A549 (cell line): ENCODE measurements at regions not wholly inside any gene's neighbourhood (a gene's known extent, or its start where the extent isn't known, plus 50 kb on each side); places are given as distances from the start of the nearest gene placed in this dataset.

Source experiments
- CBX2 ChIP-seq: fragments of 200-600 bp; sonication (generic); IDR thresholded peaks from 2 replicates; pipeline ENCODE4 v1.6.1; 2016; ENCODE audit warnings: low read depth, mild to moderate bottlenecking, borderline replicate concordance
- CBX8 ChIP-seq: fragments of 200-600 bp; sonication (generic); IDR thresholded peaks from 2 replicates; pipeline ENCODE4 v1.6.1; 2016
- EP300 ChIP-seq, 2 experiments: fragments of >200 bp; sonication (Bioruptor Twin); formaldehyde crosslinking; IDR thresholded peaks; 2 replicates in 1 of 2; 3 replicates in 1 of 2; pipeline ENCODE4 v1.6.1; 2016 to 2017
- ESRRA ChIP-seq: fragments of 150-350 bp; IDR thresholded peaks from 2 replicates; pipeline ENCODE4 v1.6.1; 2014; ENCODE audit warnings: mild to moderate bottlenecking, low read length, borderline replicate concordance
- HOXA7 ChIP-seq: fragments of 250-450 bp; sonication (Bioruptor Pico); IDR thresholded peaks from 2 replicates; pipeline ENCODE4 v1.5.0; 2020; ENCODE audit warnings: mild to moderate bottlenecking, moderate library complexity
- NPAS2 ChIP-seq: fragments of 250-450 bp; sonication (Bioruptor Pico); IDR thresholded peaks from 2 replicates; pipeline ENCODE4 v1.8.0; 2022; ENCODE audit warnings: mild to moderate bottlenecking, moderate library complexity, borderline replicate concordance
- PHF8 ChIP-seq: fragments of 200-600 bp; sonication (generic); IDR thresholded peaks from 2 replicates; pipeline ENCODE4 v1.6.1; 2016; ENCODE audit warnings: low read depth, mild to moderate bottlenecking, antibody characterized with exemption, moderate library complexity, borderline replicate concordance
- POLR2A ChIP-seq: IDR thresholded peaks from 2 replicates; pipeline ENCODE4 v1.6.1; 2012; ENCODE audit warnings: mild to moderate bottlenecking, low read length
- RCOR1 ChIP-seq: fragments of 150-350 bp; IDR thresholded peaks from 2 replicates; pipeline ENCODE4 v1.6.1; 2014; ENCODE audit warnings: antibody characterized with exemption, low read length, low read depth
- RFX5 ChIP-seq: fragments of 450-650 bp; IDR thresholded peaks from 2 replicates; pipeline ENCODE4 v1.7.1; 2014; ENCODE audit warnings: antibody characterized with exemption, mild to moderate bottlenecking, moderate library complexity
- ZFP36 ChIP-seq: fragments of 450-650 bp; IDR thresholded peaks from 2 replicates; pipeline ENCODE4 v1.6.1; 2014; ENCODE audit warnings: borderline replicate concordance; ENCODE audit not compliant: partially characterized antibody
- TF ChIP-seq, protein P1 (sequence below): fragments of >200 bp; sonication (Bioruptor Twin); formaldehyde crosslinking; IDR thresholded peaks from 3 replicates; pipeline ENCODE4 v1.5.1; 2016

DNA sequence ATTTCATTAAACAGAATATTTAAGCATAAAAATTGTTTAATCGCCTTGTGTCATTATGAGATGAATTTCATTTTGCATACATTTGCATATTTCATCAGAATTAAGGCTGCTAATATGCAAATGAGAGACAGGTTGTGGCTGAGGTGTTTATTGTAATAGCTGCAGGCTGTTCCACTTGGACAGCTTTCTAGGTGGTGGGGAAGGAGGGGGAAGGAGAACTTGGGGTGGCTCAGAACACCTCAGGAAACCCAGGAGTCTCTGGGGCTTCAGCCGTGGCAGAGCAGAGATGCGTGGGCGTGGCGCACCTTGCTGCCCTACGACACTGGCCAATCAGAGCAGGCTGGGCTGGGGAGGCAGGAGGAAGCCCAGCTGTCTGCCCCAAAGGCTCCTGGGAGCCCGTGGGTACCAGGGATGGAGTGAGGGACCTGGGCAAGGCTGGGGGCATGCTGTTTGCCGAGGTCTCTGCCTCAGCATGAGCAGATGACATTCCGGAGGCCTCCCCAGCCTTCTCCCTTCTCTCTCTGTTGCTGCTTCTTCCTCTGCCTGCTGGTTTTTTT, 542.9 kb downstream of the MN1 start:
- TF ChIP-seq, protein P1, sequence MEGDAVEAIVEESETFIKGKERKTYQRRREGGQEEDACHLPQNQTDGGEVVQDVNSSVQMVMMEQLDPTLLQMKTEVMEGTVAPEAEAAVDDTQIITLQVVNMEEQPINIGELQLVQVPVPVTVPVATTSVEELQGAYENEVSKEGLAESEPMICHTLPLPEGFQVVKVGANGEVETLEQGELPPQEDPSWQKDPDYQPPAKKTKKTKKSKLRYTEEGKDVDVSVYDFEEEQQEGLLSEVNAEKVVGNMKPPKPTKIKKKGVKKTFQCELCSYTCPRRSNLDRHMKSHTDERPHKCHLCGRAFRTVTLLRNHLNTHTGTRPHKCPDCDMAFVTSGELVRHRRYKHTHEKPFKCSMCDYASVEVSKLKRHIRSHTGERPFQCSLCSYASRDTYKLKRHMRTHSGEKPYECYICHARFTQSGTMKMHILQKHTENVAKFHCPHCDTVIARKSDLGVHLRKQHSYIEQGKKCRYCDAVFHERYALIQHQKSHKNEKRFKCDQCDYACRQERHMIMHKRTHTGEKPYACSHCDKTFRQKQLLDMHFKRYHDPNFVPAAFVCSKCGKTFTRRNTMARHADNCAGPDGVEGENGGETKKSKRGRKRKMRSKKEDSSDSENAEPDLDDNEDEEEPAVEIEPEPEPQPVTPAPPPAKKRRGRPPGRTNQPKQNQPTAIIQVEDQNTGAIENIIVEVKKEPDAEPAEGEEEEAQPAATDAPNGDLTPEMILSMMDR = no peak
- TF ChIP-seq PHF8 = no peak
- TF ChIP-seq HOXA7 (CRISPR knock-in tag) = no peak
- no peak for TF ChIP-seq RCOR1
- TF ChIP-seq CBX8 = no peak
- TF ChIP-seq ZFP36 = no peak
- TF ChIP-seq POLR2A = no peak
- TF ChIP-seq NPAS2 (CRISPR knock-in tag) = no peak
- no peak for TF ChIP-seq EP300 (IDR thresholded peaks at IDR 0.05)
- TF ChIP-seq ESRRA = no peak
- TF ChIP-seq CBX2 = no peak
- no peak for TF ChIP-seq RFX5
